ENCODE measurements at regions not wholly inside any gene's neighbourhood (a gene's known extent, or its start where the extent isn't known, plus 50 kb on each side); places are given as distances from the start of the nearest gene placed in this dataset.

GRCh38 chr19:42655748-42656147 is 61.0 kb upstream of the CEACAM8 start:
- Histone ChIP-seq H4K91ac (ENCODE audit: low read length) (no peak overlapping the region), H3K4me3 (ENCODE audit: insufficient read depth in 1 of 2, low read depth in 1 of 2, low read length in 2 of 2) (no peak overlapping the region)

GRCh38 chr19:42653841-42654240 is 59.1 kb upstream of the CEACAM8 start:
- Histone ChIP-seq H3K4ac (ENCODE audit: low read depth in 1 of 2, low read length in 2 of 2) (no peak overlapping the region), H2AK5ac (ENCODE audit: low read length, severe bottlenecking) (no peak overlapping the region), H2BK5ac (ENCODE audit: low read depth, low read length, poor library complexity, severe bottlenecking) (no peak overlapping the region), H3K79me1 (replicated peaks; ENCODE audit: low read length, poor library complexity, severe bottlenecking) (no peaks in the 10 kb centered on the region), H3K9ac (ENCODE audit: low read length) (no peak overlapping the region), H4K8ac (ENCODE audit: low read length) (no peak overlapping the region), H3K23ac (ENCODE audit: low read length in 2 of 2) (no peak overlapping the region), H2BK120ac (ENCODE audit: low read depth, low read length) (no peak overlapping the region), H3K4me2 (ENCODE audit: low read length, poor library complexity, severe bottlenecking) (no peak overlapping the region), H3K18ac (ENCODE audit: low read depth in 1 of 2, low read length in 2 of 2) (no peak overlapping the region), H3K4me1 (ENCODE audit: control insufficient read depth, insufficient read depth, low read depth, low read length) (no peaks in the 10 kb centered on the region), H2BK12ac (ENCODE audit: low read length in 2 of 2) (no peak overlapping the region), H3K36me3 (ENCODE audit: control insufficient read depth in 1 of 2, insufficient read depth in 2 of 2, low read depth in 1 of 2, low read length in 2 of 2) (no peaks in the 10 kb centered on the region), H2AFZ (ENCODE audit: low read depth, low read length) (no peak overlapping the region), H4K91ac (ENCODE audit: low read length) (no peak overlapping the region), H3K27me3 (ENCODE audit: control insufficient read depth in 1 of 2, insufficient read depth in 1 of 2, low read length in 2 of 2) (peaks cover 0 to 20% of the 10 kb centered on the region in 2 experiments), H3K27ac (ENCODE audit: low read length, poor library complexity, severe bottlenecking) (no peak overlapping the region), H3K4me3 (ENCODE audit: insufficient read depth in 1 of 2, low read depth in 1 of 2, low read length in 2 of 2) (no peak overlapping the region), H3K14ac (ENCODE audit: low read length in 2 of 2) (no peak overlapping the region), H2BK15ac (ENCODE audit: low read depth, poor library complexity, severe bottlenecking) (no peak overlapping the region), H3K9me3 (ENCODE audit: control insufficient read depth, low read length) (peaks cover 6% of the 10 kb centered on the region)
- 0% methylated on average over 1 of the region's 1 CpG for WGBS
- no peak for DNase-seq

More at GRCh38 chr19:42655748-42656147, 61.0 kb upstream of the CEACAM8 start:
- Histone ChIP-seq H2BK5ac (ENCODE audit: low read depth, low read length, poor library complexity, severe bottlenecking) (no peak overlapping the region), H3K27ac (ENCODE audit: low read length, poor library complexity, severe bottlenecking) (no peak overlapping the region), H3K23ac (ENCODE audit: low read length in 2 of 2) (no peak overlapping the region), H3K4ac (ENCODE audit: low read depth in 1 of 2, low read length in 2 of 2) (no peak overlapping the region), H3K9ac (ENCODE audit: low read length) (no peak overlapping the region), H2BK120ac (ENCODE audit: low read depth, low read length) (no peak overlapping the region), H3K14ac (ENCODE audit: low read length in 2 of 2) (no peak overlapping the region), H3K27me3 (ENCODE audit: control insufficient read depth in 1 of 2, insufficient read depth in 1 of 2, low read length in 2 of 2) (peaks cover 0 to 14% of the 10 kb centered on the region in 2 experiments), H3K4me2 (ENCODE audit: low read length, poor library complexity, severe bottlenecking) (no peak overlapping the region), H2AFZ (ENCODE audit: low read depth, low read length) (no peak overlapping the region), H2BK12ac (ENCODE audit: low read length in 2 of 2) (no peak overlapping the region), H2AK5ac (ENCODE audit: low read length, severe bottlenecking) (no peak overlapping the region), H3K18ac (ENCODE audit: low read depth in 1 of 2, low read length in 2 of 2) (no peak overlapping the region), H2BK15ac (ENCODE audit: low read depth, poor library complexity, severe bottlenecking) (no peak overlapping the region), H3K4me1 (ENCODE audit: control insufficient read depth, insufficient read depth, low read depth, low read length) (no peaks in the 10 kb centered on the region), H4K8ac (ENCODE audit: low read length) (no peak overlapping the region), H3K9me3 (ENCODE audit: control insufficient read depth, low read length) (peaks cover 6% of the 10 kb centered on the region), H3K36me3 (ENCODE audit: control insufficient read depth in 1 of 2, insufficient read depth in 2 of 2, low read depth in 1 of 2, low read length in 2 of 2) (no peaks in the 10 kb centered on the region), H3K79me1 (replicated peaks; ENCODE audit: low read length, poor library complexity, severe bottlenecking) (no peaks in the 10 kb centered on the region)
- no peak for DNase-seq
- WGBS, result 29% methylated on average over 1 of the region's 1 CpG

- no peak overlapping the region for H3K4me3 ChIP-seq (ENCODE audit: insufficient read depth in 1 of 2, low read depth in 1 of 2, low read length in 2 of 2)
- no peak overlapping the region for H2AFZ ChIP-seq (ENCODE audit: low read depth, low read length)
- no peak overlapping the region for H3K14ac ChIP-seq (ENCODE audit: low read length in 2 of 2)
- H3K4me1 ChIP-seq (ENCODE audit: control insufficient read depth, insufficient read depth, low read depth, low read length), result no peaks in the 10 kb centered on the region
- no peak overlapping the region for H2BK15ac ChIP-seq (ENCODE audit: low read depth, poor library complexity, severe bottlenecking)
- peaks cover 0 to 20% of the 10 kb centered on the region in 2 experiments for H3K27me3 ChIP-seq (ENCODE audit: control insufficient read depth in 1 of 2, insufficient read depth in 1 of 2, low read length in 2 of 2)
- no peak for DNase-seq
- WGBS, result 43% methylated on average over 7 of the region's 8 CpGs
- H2AK5ac ChIP-seq (ENCODE audit: low read length, severe bottlenecking), result no peak overlapping the region
- no peak overlapping the region for H3K18ac ChIP-seq (ENCODE audit: low read depth in 1 of 2, low read length in 2 of 2)
- H2BK120ac ChIP-seq (ENCODE audit: low read depth, low read length), result no peak overlapping the region
- H3K9me3 ChIP-seq (ENCODE audit: control insufficient read depth, low read length), result peaks cover 6% of the 10 kb centered on the region
- no peak overlapping the region for H4K8ac ChIP-seq (ENCODE audit: low read length)
- no peak overlapping the region for H2BK5ac ChIP-seq (ENCODE audit: low read depth, low read length, poor library complexity, severe bottlenecking)
- H3K4me2 ChIP-seq (ENCODE audit: low read length, poor library complexity, severe bottlenecking), result no peak overlapping the region
- no peak overlapping the region for H3K23ac ChIP-seq (ENCODE audit: low read length in 2 of 2)
- H3K9ac ChIP-seq (ENCODE audit: low read length), result no peak overlapping the region
- H2BK12ac ChIP-seq (ENCODE audit: low read length in 2 of 2), result no peak overlapping the region
- H3K36me3 ChIP-seq (ENCODE audit: control insufficient read depth in 1 of 2, insufficient read depth in 2 of 2, low read depth in 1 of 2, low read length in 2 of 2), result no peaks in the 10 kb centered on the region
- no peaks in the 10 kb centered on the region for H3K79me1 ChIP-seq (replicated peaks; ENCODE audit: low read length, poor library complexity, severe bottlenecking)
- no peak overlapping the region for H4K91ac ChIP-seq (ENCODE audit: low read length)
- no peak overlapping the region for H3K4ac ChIP-seq (ENCODE audit: low read depth in 1 of 2, low read length in 2 of 2)
- no peak overlapping the region for H3K27ac ChIP-seq (ENCODE audit: low read length, poor library complexity, severe bottlenecking)
Observed at GRCh38 chr19:42652021-42652420, 57.3 kb upstream of the CEACAM8 start.

Data from mesenchymal stem cell (in vitro differentiated cells and primary cell).